ENCODE measurements at regions not wholly inside any gene's neighbourhood (a gene's known extent, or its start where the extent isn't known, plus 50 kb on each side); places are given as distances from the start of the nearest gene placed in this dataset.

DNA sequence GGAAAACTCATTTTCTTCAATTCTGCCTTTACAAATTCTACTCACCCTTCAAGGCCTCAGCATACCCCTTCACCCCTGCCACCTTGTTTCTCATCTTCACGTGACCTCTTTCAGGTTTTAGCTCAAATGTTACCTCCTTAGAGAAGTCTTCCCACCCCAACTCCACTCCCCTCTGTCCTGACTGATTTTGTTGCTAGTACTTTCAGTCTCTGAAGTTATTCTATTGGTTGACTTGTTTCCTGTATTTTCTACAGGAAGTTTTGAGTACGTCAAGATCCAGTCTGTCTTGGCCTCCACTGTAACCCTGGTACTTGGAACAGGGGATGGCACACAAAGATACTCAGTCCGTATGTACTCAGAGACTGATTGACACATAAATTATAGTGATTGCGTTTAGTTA is 296.1 kb downstream of the DHX35 start:
- Histone ChIP-seq H3K27me3 (ENCODE audit: control insufficient read depth in 1 of 2, insufficient read depth in 2 of 2, low read length in 2 of 2) (no peaks in the 10 kb centered on the region), H3K27ac (ENCODE audit: low read depth, low read length) (no peak overlapping the region), H3K9ac (ENCODE audit: low read depth in 1 of 2, low read length in 2 of 2) (no peak overlapping the region), H3K4me3 (ENCODE audit: low read depth in 1 of 2, low read length in 2 of 2) (no peak overlapping the region), H3K4me1 (ENCODE audit: control insufficient read depth in 1 of 2, insufficient read depth in 2 of 2, low read length in 2 of 2) (no peaks in the 10 kb centered on the region), H3K36me3 (ENCODE audit: control insufficient read depth in 1 of 2, insufficient read depth in 2 of 2, low read length in 2 of 2) (no peaks in the 10 kb centered on the region), H3K9me3 (ENCODE audit: control insufficient read depth in 1 of 2, low read length in 2 of 2) (no peaks in the 10 kb centered on the region)

DNA sequence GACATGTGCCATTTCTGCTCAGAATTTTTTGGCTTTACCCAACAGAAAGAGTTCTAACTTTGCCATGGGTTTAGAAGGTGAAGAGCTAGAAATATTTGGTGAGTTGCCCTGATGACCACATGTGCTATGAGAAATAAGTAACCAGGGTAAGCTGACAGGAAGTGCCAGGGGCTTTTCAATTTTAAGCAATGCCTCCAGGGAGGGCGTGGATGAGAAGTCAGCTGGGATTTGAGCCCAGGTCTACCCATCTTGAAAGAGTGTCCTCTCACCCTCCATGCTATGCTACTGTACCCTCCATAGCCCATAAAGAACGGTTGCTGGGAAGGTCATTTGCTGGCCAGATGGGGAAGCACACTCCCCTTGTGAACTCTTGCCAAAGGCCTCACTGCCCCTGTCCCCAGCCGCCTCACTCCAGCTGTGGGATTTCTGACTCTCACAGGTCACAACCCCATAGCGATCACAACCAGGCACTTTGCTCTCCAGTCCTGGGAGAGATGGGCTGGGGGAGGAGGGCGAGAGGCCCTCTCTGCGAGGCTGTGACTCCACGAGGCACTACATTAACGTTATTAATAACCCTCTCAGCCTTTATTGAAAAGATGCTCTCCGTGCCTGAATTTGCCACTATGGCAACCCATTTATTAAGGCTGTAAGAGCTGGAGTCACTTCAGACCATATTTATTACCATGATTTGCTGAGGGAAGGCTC is 291.1 kb downstream of the DHX35 start:
- Histone ChIP-seq H3K4me1 (ENCODE audit: control insufficient read depth in 1 of 2, insufficient read depth in 2 of 2, low read length in 2 of 2) (no peaks in the 10 kb centered on the region), H3K9ac (ENCODE audit: low read depth in 1 of 2, low read length in 2 of 2) (no peak overlapping the region), H3K9me3 (ENCODE audit: control insufficient read depth in 1 of 2, low read length in 2 of 2) (no peaks in the 10 kb centered on the region), H3K27me3 (ENCODE audit: control insufficient read depth in 1 of 2, insufficient read depth in 2 of 2, low read length in 2 of 2) (no peaks in the 10 kb centered on the region), H3K4me3 (ENCODE audit: low read depth in 1 of 2, low read length in 2 of 2) (no peak overlapping the region), H3K27ac (ENCODE audit: low read depth, low read length) (no peak overlapping the region), H3K36me3 (ENCODE audit: control insufficient read depth in 1 of 2, insufficient read depth in 2 of 2, low read length in 2 of 2) (no peaks in the 10 kb centered on the region)

DNA sequence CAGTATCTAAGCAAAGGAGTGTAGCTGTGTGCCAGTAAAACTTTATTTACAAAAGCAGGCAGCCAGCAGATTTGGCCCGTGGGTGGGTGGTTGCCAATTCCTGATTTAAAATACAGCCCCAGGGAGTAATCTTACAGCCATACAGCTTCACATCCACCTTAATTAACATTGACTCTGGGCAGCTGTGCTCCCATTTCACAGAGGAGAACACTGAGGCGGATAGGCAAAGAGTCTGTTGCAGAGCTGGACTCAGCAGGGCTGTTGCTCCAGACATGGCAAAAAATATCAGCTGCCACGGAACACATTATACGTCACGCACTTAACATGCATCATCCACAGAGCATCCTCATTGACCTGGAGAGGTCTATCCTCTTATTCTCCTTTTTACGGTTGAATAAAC is 289.9 kb downstream of the DHX35 start:
- Histone ChIP-seq H3K4me1 (ENCODE audit: control insufficient read depth in 1 of 2, insufficient read depth in 2 of 2, low read length in 2 of 2) (no peaks in the 10 kb centered on the region), H3K4me3 (ENCODE audit: low read depth in 1 of 2, low read length in 2 of 2) (no peak overlapping the region), H3K27ac (ENCODE audit: low read depth, low read length) (no peak overlapping the region), H3K36me3 (ENCODE audit: control insufficient read depth in 1 of 2, insufficient read depth in 2 of 2, low read length in 2 of 2) (no peaks in the 10 kb centered on the region), H3K9ac (ENCODE audit: low read depth in 1 of 2, low read length in 2 of 2) (no peak overlapping the region), H3K9me3 (ENCODE audit: control insufficient read depth in 1 of 2, low read length in 2 of 2) (no peaks in the 10 kb centered on the region), H3K27me3 (ENCODE audit: control insufficient read depth in 1 of 2, insufficient read depth in 2 of 2, low read length in 2 of 2) (no peaks in the 10 kb centered on the region)

DNA sequence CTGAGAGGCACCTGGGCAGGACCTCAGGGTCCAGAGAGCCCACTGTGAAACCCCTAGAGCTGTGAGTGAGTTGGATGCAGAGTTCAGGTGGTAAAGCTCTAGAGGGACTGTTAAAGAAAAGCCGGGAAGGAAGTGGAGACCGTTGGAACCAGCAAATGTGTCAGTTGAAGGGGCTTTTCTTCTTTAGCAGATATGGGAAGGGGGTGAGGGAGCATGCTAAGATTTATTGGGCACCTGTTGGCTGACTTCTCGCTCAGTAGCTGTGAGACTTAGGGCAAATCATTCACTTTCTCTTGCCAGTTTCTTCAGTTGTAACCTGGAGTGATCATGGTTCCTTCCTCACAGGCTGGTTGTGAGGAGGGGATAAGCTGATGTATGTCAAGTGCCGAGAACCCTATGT is 287.7 kb downstream of the DHX35 start:
- no peaks in the 10 kb centered on the region for H3K4me1 ChIP-seq (ENCODE audit: control insufficient read depth in 1 of 2, insufficient read depth in 2 of 2, low read length in 2 of 2)
- no peak overlapping the region for H3K9ac ChIP-seq (ENCODE audit: low read depth in 1 of 2, low read length in 2 of 2)
- H3K4me3 ChIP-seq (ENCODE audit: low read depth in 1 of 2, low read length in 2 of 2) = no peak overlapping the region
- no peak overlapping the region for H3K27ac ChIP-seq (ENCODE audit: low read depth, low read length)
- no peaks in the 10 kb centered on the region for H3K9me3 ChIP-seq (ENCODE audit: control insufficient read depth in 1 of 2, low read length in 2 of 2)
- no peaks in the 10 kb centered on the region for H3K27me3 ChIP-seq (ENCODE audit: control insufficient read depth in 1 of 2, insufficient read depth in 2 of 2, low read length in 2 of 2)
- H3K36me3 ChIP-seq (ENCODE audit: control insufficient read depth in 1 of 2, insufficient read depth in 2 of 2, low read length in 2 of 2) = no peaks in the 10 kb centered on the region

- no peaks in the 10 kb centered on the region for H3K9me3 ChIP-seq (ENCODE audit: control insufficient read depth in 1 of 2, low read length in 2 of 2)
- H3K9ac ChIP-seq (ENCODE audit: low read depth in 1 of 2, low read length in 2 of 2) = no peak overlapping the region
- no peaks in the 10 kb centered on the region for H3K27me3 ChIP-seq (ENCODE audit: control insufficient read depth in 1 of 2, insufficient read depth in 2 of 2, low read length in 2 of 2)
- no peak overlapping the region for H3K27ac ChIP-seq (ENCODE audit: low read depth, low read length)
- H3K36me3 ChIP-seq (ENCODE audit: control insufficient read depth in 1 of 2, insufficient read depth in 2 of 2, low read length in 2 of 2) = no peaks in the 10 kb centered on the region
- no peaks in the 10 kb centered on the region for H3K4me1 ChIP-seq (ENCODE audit: control insufficient read depth in 1 of 2, insufficient read depth in 2 of 2, low read length in 2 of 2)
- H3K4me3 ChIP-seq (ENCODE audit: low read depth in 1 of 2, low read length in 2 of 2) = no peak overlapping the region
Measured at GRCh38 chr20:39248862-39249485, 286.8 kb downstream of the DHX35 start.

GRCh38 chr20:39248171-39248861 is 286.2 kb downstream of the DHX35 start:
- Histone ChIP-seq H3K27me3 (ENCODE audit: control insufficient read depth in 1 of 2, insufficient read depth in 2 of 2, low read length in 2 of 2) (no peaks in the 10 kb centered on the region), H3K4me1 (ENCODE audit: control insufficient read depth in 1 of 2, insufficient read depth in 2 of 2, low read length in 2 of 2) (no peaks in the 10 kb centered on the region), H3K36me3 (ENCODE audit: control insufficient read depth in 1 of 2, insufficient read depth in 2 of 2, low read length in 2 of 2) (no peaks in the 10 kb centered on the region), H3K9me3 (ENCODE audit: control insufficient read depth in 1 of 2, low read length in 2 of 2) (no peaks in the 10 kb centered on the region), H3K4me3 (ENCODE audit: low read depth in 1 of 2, low read length in 2 of 2) (no peak overlapping the region), H3K27ac (ENCODE audit: low read depth, low read length) (no peak overlapping the region), H3K9ac (ENCODE audit: low read depth in 1 of 2, low read length in 2 of 2) (no peak overlapping the region)

DNA sequence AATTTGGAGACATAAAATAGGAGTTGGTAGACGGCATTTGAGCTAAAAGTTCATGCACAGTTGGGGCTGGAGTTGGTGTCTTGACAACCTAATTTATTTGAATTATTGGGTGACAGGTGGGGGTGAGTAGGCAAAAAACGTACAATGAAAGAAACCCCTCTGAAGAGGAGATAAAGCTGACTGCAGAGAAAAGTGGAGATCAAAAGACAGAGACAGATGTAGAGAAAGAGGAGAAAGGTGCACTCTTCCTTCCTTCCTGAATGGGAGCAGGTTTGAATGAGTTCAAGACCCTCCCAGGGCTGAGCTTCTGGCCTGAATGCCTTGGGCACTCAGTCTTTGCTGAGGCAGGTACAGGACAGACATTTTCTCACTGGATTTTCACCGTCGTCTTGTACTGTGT is 284.3 kb downstream of the DHX35 start:
- Histone ChIP-seq H3K9ac (ENCODE audit: low read depth in 1 of 2, low read length in 2 of 2) (no peak overlapping the region), H3K4me1 (ENCODE audit: control insufficient read depth in 1 of 2, insufficient read depth in 2 of 2, low read length in 2 of 2) (no peaks in the 10 kb centered on the region), H3K27ac (ENCODE audit: low read depth, low read length) (no peak overlapping the region), H3K36me3 (ENCODE audit: control insufficient read depth in 1 of 2, insufficient read depth in 2 of 2, low read length in 2 of 2) (no peaks in the 10 kb centered on the region), H3K27me3 (ENCODE audit: control insufficient read depth in 1 of 2, insufficient read depth in 2 of 2, low read length in 2 of 2) (no peaks in the 10 kb centered on the region), H3K4me3 (ENCODE audit: low read depth in 1 of 2, low read length in 2 of 2) (no peak overlapping the region), H3K9me3 (ENCODE audit: control insufficient read depth in 1 of 2, low read length in 2 of 2) (peaks cover 0 to 7% of the 10 kb centered on the region in 2 donors)

DNA sequence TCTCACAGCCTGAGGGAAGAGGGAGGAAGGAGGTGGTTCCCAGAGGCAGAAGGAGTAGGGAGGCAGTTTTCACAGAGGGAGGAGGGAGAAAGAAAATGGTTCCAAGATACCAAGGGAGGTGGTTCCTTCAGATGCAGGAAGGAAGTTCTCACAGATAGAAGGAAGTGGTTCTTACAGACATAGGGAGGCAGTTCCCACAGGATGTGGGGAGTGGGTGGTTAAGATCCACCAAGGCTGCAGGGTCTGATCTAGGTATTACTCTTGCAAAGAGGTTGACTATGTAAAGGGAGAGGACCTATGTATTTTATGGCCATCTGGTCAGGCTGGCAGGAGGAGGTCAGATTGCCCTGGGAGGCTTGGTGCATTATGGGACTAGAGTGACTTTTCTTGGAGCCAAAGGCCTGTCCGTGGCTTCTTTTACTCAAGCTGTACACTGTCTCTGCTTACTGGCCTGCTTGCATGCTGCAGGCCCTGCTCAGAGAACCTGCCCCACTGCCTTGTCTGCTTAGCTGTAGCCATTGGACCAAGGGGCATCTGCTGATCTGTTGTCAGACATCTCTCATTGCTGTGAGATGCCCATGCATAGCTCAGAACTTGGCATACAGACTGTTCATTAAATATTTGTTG is 283.7 kb downstream of the DHX35 start:
- no peak overlapping the region for H3K27ac ChIP-seq (ENCODE audit: low read depth, low read length)
- peaks cover 0 to 7% of the 10 kb centered on the region in 2 donors for H3K9me3 ChIP-seq (ENCODE audit: control insufficient read depth in 1 of 2, low read length in 2 of 2)
- no peaks in the 10 kb centered on the region for H3K36me3 ChIP-seq (ENCODE audit: control insufficient read depth in 1 of 2, insufficient read depth in 2 of 2, low read length in 2 of 2)
- H3K4me1 ChIP-seq (ENCODE audit: control insufficient read depth in 1 of 2, insufficient read depth in 2 of 2, low read length in 2 of 2) = no peaks in the 10 kb centered on the region
- H3K9ac ChIP-seq (ENCODE audit: low read depth in 1 of 2, low read length in 2 of 2) = no peak overlapping the region
- H3K27me3 ChIP-seq (ENCODE audit: control insufficient read depth in 1 of 2, insufficient read depth in 2 of 2, low read length in 2 of 2) = no peaks in the 10 kb centered on the region
- H3K4me3 ChIP-seq (ENCODE audit: low read depth in 1 of 2, low read length in 2 of 2) = no peak overlapping the region

DNA sequence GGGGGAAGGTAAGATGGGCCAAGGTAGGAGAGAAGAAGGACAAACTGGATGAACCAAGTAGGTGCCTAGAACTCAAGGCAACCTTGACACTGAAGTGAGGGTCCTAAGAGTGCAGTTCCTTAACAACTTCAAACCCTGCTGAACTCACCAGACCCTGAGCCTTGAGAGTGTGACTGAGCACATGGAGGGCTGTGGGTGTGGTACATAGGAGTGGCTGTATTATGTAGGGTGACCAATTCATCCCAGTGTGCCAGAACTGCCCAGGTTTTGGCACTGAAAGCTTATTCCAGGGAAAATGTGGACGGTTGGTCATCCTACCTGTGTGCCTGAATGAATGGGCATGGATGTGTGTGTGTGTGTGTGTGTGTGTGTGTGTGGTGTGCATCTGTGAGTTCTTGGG is 281.8 kb downstream of the DHX35 start:
- H3K4me1 ChIP-seq (ENCODE audit: control insufficient read depth in 1 of 2, insufficient read depth in 2 of 2, low read length in 2 of 2) = no peaks in the 10 kb centered on the region
- H3K27ac ChIP-seq (ENCODE audit: low read depth, low read length) = no peak overlapping the region
- peaks cover 0 to 7% of the 10 kb centered on the region in 2 donors for H3K9me3 ChIP-seq (ENCODE audit: control insufficient read depth in 1 of 2, low read length in 2 of 2)
- no peaks in the 10 kb centered on the region for H3K27me3 ChIP-seq (ENCODE audit: control insufficient read depth in 1 of 2, insufficient read depth in 2 of 2, low read length in 2 of 2)
- H3K9ac ChIP-seq (ENCODE audit: low read depth in 1 of 2, low read length in 2 of 2) = no peak overlapping the region
- no peak overlapping the region for H3K4me3 ChIP-seq (ENCODE audit: low read depth in 1 of 2, low read length in 2 of 2)
- H3K36me3 ChIP-seq (ENCODE audit: control insufficient read depth in 1 of 2, insufficient read depth in 2 of 2, low read length in 2 of 2) = no peaks in the 10 kb centered on the region

DNA sequence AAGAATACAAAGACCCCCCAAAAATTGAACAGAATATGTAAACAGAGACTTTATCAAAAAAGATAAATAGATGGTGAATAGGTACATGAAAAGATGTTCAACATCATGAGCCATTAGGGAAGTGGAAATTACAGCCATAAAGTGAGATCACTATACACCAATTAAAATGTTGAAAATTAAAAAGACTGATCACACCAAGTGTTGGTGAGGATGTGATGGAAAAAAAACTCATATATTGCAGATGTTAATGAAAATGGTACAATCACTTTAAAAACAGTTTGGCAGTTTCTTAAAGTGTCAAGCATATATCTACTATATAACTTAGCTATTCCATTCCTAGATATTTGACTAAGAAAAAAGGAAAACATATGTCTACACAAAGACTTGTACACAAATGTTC is 280.5 kb downstream of the DHX35 start:
- Histone ChIP-seq H3K36me3 (ENCODE audit: control insufficient read depth in 1 of 2, insufficient read depth in 2 of 2, low read length in 2 of 2) (no peaks in the 10 kb centered on the region), H3K27me3 (ENCODE audit: control insufficient read depth in 1 of 2, insufficient read depth in 2 of 2, low read length in 2 of 2) (no peaks in the 10 kb centered on the region), H3K27ac (ENCODE audit: low read depth, low read length) (no peak overlapping the region), H3K9ac (ENCODE audit: low read depth in 1 of 2, low read length in 2 of 2) (no peak overlapping the region), H3K4me1 (ENCODE audit: control insufficient read depth in 1 of 2, insufficient read depth in 2 of 2, low read length in 2 of 2) (no peaks in the 10 kb centered on the region), H3K4me3 (ENCODE audit: low read depth in 1 of 2, low read length in 2 of 2) (no peak overlapping the region), H3K9me3 (ENCODE audit: control insufficient read depth in 1 of 2, low read length in 2 of 2) (peaks cover 0 to 7% of the 10 kb centered on the region in 2 donors)

Data from duodenal mucosa (tissue), 2 donors.